Neuron (in vitro differentiated cells): ENCODE measurements at regions not wholly inside any gene's neighbourhood (a gene's known extent, or its start where the extent isn't known, plus 50 kb on each side); places are given as distances from the start of the nearest gene placed in this dataset.

Source experiments
- H2AFZ ChIP-seq: one replicate; pipeline ENCODE4 v1.6.1; 2013; ENCODE audit warnings: low read depth, mild to moderate bottlenecking, inconsistent platforms, low read length, moderate library complexity
- H3K27me3 ChIP-seq: one replicate; pipeline ENCODE4 v1.6.1; 2013; ENCODE audit warnings: low read length; ENCODE audit not compliant: insufficient read depth
- H3K36me3 ChIP-seq: one replicate; pipeline ENCODE4 v1.6.1; 2013; ENCODE audit warnings: low read length; ENCODE audit not compliant: insufficient read depth
- H3K4me1 ChIP-seq: one replicate; pipeline ENCODE4 v1.6.1; 2013; ENCODE audit warnings: low read length; ENCODE audit not compliant: insufficient read depth
- H3K4me3 ChIP-seq: 2 replicates; pipeline ENCODE4 v1.5.1; 2013; ENCODE audit warnings: mild to moderate bottlenecking, low read length, moderate library complexity
- H3K9me3 ChIP-seq: one replicate; pipeline ENCODE4 v1.6.1; 2013; ENCODE audit warnings: low read length

- peaks cover 24% of the 10 kb centered on the region for H3K27me3 ChIP-seq
- no peaks in the 10 kb centered on the region for H3K4me1 ChIP-seq
- peaks cover 2% of the 10 kb centered on the region for H3K9me3 ChIP-seq
- H2AFZ ChIP-seq, result no peak overlapping the region
- no peak overlapping the region for H3K4me3 ChIP-seq
- no peaks in the 10 kb centered on the region for H3K36me3 ChIP-seq
These were observed 131.5 kb upstream of the PRMT8 start for GRCh38 chr12:3359478-3359877.

- Histone ChIP-seq H2AFZ (no peak overlapping the region), H3K27me3 (peaks cover 34% of the 10 kb centered on the region), H3K4me1 (peaks cover 11% of the 10 kb centered on the region), H3K36me3 (no peaks in the 10 kb centered on the region), H3K4me3 (no peak overlapping the region), H3K9me3 (no peaks in the 10 kb centered on the region)
These were observed 129.9 kb upstream of the PRMT8 start for GRCh38 chr12:3361146-3361545.

- H2AFZ ChIP-seq, result no peak overlapping the region
- H3K9me3 ChIP-seq, result peaks cover 5% of the 10 kb centered on the region
- H3K27me3 ChIP-seq, result peaks cover 47% of the 10 kb centered on the region
- no peaks in the 10 kb centered on the region for H3K36me3 ChIP-seq
- H3K4me3 ChIP-seq, result no peak overlapping the region
- peaks cover 11% of the 10 kb centered on the region for H3K4me1 ChIP-seq
These were observed 128.3 kb upstream of the PRMT8 start for GRCh38 chr12:3362737-3363136.

GRCh38 chr12:3363608-3364007 lies 127.4 kb upstream of the PRMT8 start:
- peaks cover 11% of the 10 kb centered on the region for H3K4me1 ChIP-seq
- no peaks in the 10 kb centered on the region for H3K36me3 ChIP-seq
- H3K9me3 ChIP-seq, result peaks cover 5% of the 10 kb centered on the region
- no peak overlapping the region for H2AFZ ChIP-seq
- H3K27me3 ChIP-seq, result peaks cover 48% of the 10 kb centered on the region
- H3K4me3 ChIP-seq, result no peak overlapping the region

GRCh38 chr12:3364226-3364625 lies 126.8 kb upstream of the PRMT8 start:
- H3K27me3 ChIP-seq, result peaks cover 50% of the 10 kb centered on the region

GRCh38 chr12:3364661-3365462 lies 126.1 kb upstream of the PRMT8 start:
- Histone ChIP-seq H3K9me3 (peaks cover 5% of the 10 kb centered on the region), H3K36me3 (no peaks in the 10 kb centered on the region), H3K27me3 (peaks cover 52% of the 10 kb centered on the region), H3K4me1 (peaks cover 11% of the 10 kb centered on the region), H2AFZ (no peak overlapping the region), H3K4me3 (peak overlapping the region; percentile 40)

More at GRCh38 chr12:3364226-3364625, 126.8 kb upstream of the PRMT8 start:
- Histone ChIP-seq H3K9me3 (peaks cover 5% of the 10 kb centered on the region), H3K4me1 (peaks cover 11% of the 10 kb centered on the region), H3K4me3 (no peak overlapping the region), H2AFZ (no peak overlapping the region), H3K36me3 (no peaks in the 10 kb centered on the region)

- Histone ChIP-seq H3K9me3 (peaks cover 5% of the 10 kb centered on the region), H3K4me1 (peaks cover 11% of the 10 kb centered on the region), H3K4me3 (peak overlapping the region; percentile 40), H3K27me3 (peaks cover 55% of the 10 kb centered on the region), H3K36me3 (no peaks in the 10 kb centered on the region), H2AFZ (no peak overlapping the region)
These were observed 125.3 kb upstream of the PRMT8 start for GRCh38 chr12:3365463-3366411.

GRCh38 chr12:3366451-3367110 lies 124.4 kb upstream of the PRMT8 start:
- Histone ChIP-seq H3K9me3 (peaks cover 5% of the 10 kb centered on the region), H3K4me1 (peaks cover 11% of the 10 kb centered on the region), H3K36me3 (no peaks in the 10 kb centered on the region), H3K27me3 (peaks cover 60% of the 10 kb centered on the region), H2AFZ (no peak overlapping the region), H3K4me3 (no peak overlapping the region)

- Histone ChIP-seq H3K9me3 (peaks cover 5% of the 10 kb centered on the region), H3K4me3 (no peak overlapping the region), H3K27me3 (peaks cover 56% of the 10 kb centered on the region), H2AFZ (no peak overlapping the region), H3K4me1 (peaks cover 11% of the 10 kb centered on the region), H3K36me3 (no peaks in the 10 kb centered on the region)
These were observed 123.1 kb upstream of the PRMT8 start for GRCh38 chr12:3367750-3368444.

GRCh38 chr12:3371018-3371417 lies 120.0 kb upstream of the PRMT8 start:
- Histone ChIP-seq H3K4me1 (no peaks in the 10 kb centered on the region), H2AFZ (no peak overlapping the region), H3K4me3 (no peak overlapping the region), H3K9me3 (peaks cover 5% of the 10 kb centered on the region), H3K27me3 (peaks cover 35% of the 10 kb centered on the region), H3K36me3 (no peaks in the 10 kb centered on the region)

- Histone ChIP-seq H2AFZ (no peak overlapping the region), H3K4me3 (no peak overlapping the region), H3K36me3 (no peaks in the 10 kb centered on the region), H3K27me3 (peaks cover 14% of the 10 kb centered on the region), H3K9me3 (no peaks in the 10 kb centered on the region), H3K4me1 (no peaks in the 10 kb centered on the region)
These were observed 115.7 kb upstream of the PRMT8 start for GRCh38 chr12:3375326-3375725.

- no peak overlapping the region for H2AFZ ChIP-seq
- H3K4me1 ChIP-seq, result no peaks in the 10 kb centered on the region
- H3K36me3 ChIP-seq, result no peaks in the 10 kb centered on the region
- no peak overlapping the region for H3K4me3 ChIP-seq
- H3K27me3 ChIP-seq, result peaks cover 4% of the 10 kb centered on the region
- H3K9me3 ChIP-seq, result no peaks in the 10 kb centered on the region
These were observed 114.1 kb upstream of the PRMT8 start for GRCh38 chr12:3376779-3377455.
